GM12874 (cell line): ENCODE measurements at regions not wholly inside any gene's neighbourhood (a gene's known extent, or its start where the extent isn't known, plus 50 kb on each side); places are given as distances from the start of the nearest gene placed in this dataset.

Experiments
- TF ChIP-seq, protein P1 (sequence below): IDR thresholded peaks from 2 replicates; pipeline ENCODE4 v1.5.1; 2011; ENCODE audit warnings: low read depth, mild to moderate bottlenecking, control low read depth, low read length, moderate library complexity; ENCODE audit not compliant: insufficient read depth

DNA sequence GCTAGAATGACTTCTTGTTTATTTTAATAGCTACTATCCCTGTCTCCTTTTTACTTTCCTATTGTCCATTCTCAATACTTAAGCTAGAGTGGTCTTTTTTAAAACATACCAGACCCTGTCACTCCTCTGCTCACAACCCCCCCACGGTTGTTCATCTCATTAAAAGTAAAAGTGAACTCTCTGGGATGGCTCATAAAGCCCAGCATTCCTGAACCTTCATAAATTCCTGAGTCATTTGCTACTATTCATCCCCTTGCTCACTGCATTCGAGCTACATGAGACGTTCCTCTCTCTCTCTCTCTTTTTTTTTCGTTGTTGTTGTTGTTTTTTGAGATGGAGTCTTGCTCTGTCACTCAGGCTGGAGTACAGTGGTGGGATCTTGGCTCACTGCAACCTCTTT, 148.7 kb upstream of the DSEL start:
- TF ChIP-seq, protein P1, sequence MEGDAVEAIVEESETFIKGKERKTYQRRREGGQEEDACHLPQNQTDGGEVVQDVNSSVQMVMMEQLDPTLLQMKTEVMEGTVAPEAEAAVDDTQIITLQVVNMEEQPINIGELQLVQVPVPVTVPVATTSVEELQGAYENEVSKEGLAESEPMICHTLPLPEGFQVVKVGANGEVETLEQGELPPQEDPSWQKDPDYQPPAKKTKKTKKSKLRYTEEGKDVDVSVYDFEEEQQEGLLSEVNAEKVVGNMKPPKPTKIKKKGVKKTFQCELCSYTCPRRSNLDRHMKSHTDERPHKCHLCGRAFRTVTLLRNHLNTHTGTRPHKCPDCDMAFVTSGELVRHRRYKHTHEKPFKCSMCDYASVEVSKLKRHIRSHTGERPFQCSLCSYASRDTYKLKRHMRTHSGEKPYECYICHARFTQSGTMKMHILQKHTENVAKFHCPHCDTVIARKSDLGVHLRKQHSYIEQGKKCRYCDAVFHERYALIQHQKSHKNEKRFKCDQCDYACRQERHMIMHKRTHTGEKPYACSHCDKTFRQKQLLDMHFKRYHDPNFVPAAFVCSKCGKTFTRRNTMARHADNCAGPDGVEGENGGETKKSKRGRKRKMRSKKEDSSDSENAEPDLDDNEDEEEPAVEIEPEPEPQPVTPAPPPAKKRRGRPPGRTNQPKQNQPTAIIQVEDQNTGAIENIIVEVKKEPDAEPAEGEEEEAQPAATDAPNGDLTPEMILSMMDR: no peak

- TF ChIP-seq, protein P1: no peak
These were observed 146.5 kb upstream of the DSEL start for GRCh38 chr18:67662996-67663395.

- TF ChIP-seq, protein P1: no peak
These were observed 145.0 kb upstream of the DSEL start for GRCh38 chr18:67661555-67661954.

DNA sequence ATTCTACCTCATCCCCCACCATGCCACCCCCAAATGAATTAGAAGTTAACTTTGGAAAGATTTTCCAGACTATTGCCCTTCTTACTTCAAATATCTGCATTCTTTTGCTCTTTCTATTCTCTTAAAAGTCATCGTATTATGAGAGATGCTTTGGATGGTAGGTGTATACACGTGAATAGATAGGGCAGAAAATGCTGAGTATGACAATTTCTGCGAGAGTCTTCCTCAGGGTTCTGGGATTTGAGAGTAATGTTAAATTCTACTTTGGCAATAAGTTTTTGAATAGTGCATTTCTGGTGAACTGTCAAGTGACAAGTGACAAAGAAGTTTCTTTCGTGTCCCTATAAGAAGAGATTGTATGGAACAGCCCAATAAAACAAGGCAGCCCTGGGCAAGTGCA, 137.6 kb upstream of the DSEL start:
- TF ChIP-seq, protein P1: no peak

DNA sequence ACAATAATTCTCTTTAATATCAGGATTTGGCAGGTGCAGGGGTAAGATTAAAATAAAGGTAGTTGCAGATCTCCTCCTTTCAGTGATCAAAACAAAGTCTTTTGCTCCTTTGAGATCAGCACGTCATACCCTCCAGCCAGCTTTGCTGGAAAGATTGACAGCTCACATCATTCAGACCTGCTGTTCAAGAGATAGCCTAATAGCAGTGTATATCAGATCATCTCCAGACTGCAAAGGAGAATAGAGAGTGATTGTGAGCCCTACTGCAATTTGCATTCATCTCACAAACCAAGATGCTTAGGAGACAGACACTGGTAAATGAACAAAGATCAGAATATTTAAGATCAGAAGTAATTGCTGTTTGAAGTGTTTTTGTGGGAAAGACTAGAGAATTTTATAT, 135.8 kb upstream of the DSEL start:
- TF ChIP-seq, protein P1: no peak

DNA sequence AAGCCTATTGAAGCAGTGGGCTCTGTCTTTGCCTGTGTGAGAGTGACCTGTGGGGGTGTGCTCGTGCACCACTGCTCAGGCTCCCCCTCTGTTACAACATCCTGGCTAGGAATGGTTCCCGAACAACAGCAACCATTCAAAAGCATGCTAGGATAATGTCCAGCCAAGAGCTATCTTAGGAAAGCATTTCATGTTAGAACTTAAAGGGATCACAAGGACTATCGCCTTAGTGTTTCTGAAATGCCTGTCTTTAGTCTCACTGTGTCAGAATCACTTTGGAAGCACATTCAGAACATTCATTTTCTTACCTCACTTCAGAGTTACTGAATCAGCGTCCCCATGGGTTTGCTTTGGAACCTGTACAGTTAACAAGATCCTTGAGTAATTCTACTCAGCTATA, 134.9 kb upstream of the DSEL start:
- TF ChIP-seq, protein P1: no peak

DNA sequence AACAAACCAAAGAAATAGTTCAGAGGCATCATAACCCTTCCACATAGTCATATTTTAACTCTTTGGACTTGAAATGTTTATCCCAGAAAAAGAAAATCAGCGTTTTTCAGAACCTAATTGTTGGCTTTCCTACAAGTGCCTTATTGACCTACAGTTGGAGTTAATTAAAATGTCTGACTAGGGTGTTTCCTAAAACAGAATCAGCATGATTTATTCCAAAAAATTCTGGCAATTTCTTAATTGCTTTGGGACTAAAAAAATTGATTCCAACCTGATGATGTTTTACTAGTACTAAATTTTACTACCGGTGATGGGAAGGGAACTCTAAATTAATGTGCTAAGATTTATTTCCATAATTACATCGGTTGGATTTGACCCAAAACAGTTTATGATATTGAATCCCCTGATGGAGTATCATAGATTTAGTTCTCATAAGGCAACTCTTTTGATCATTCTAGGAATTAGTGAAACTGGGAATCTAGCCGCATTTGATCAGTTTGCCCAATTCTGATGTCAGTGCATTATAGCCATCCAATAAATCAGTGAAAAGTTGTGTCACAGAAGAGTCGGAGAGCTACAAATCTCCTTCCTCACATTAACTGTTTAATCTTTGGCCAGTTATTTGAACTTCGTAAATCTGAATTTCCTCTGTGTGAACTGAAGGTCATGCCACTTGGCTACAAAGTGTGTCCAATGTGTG, 134.3 kb upstream of the DSEL start:
- TF ChIP-seq, protein P1: no peak
